ENCODE measurements at regions not wholly inside any gene's neighbourhood (a gene's known extent, or its start where the extent isn't known, plus 50 kb on each side); places are given as distances from the start of the nearest gene placed in this dataset.

- Mint-ChIP-seq H3K4me1 (ENCODE audit: low read depth, unreplicated experiment) (no peaks in the 10 kb centered on the region), H3K9me3 (ENCODE audit: unreplicated experiment) (peaks cover 15% of the 10 kb centered on the region), H3K27me3 (ENCODE audit: insufficient read depth, unreplicated experiment) (no peaks in the 10 kb centered on the region), H3K36me3 (ENCODE audit: insufficient read depth, unreplicated experiment) (no peaks in the 10 kb centered on the region), H3K4me3 (ENCODE audit: unreplicated experiment) (no peak overlapping the region), H3K27ac (ENCODE audit: unreplicated experiment) (no peak overlapping the region)
- ChIA-PET POLR2A (no interaction called here), CTCF (no interaction called here)
- Histone ChIP-seq H3K9me3 (no peaks in the 10 kb centered on the region), H3K4me3 (ENCODE audit: low read depth, low read length) (no peak overlapping the region), H3K27me3 (replicated peaks; ENCODE audit: control insufficient read depth, insufficient read depth, low read length) (no peaks in the 10 kb centered on the region), H3K36me3 (ENCODE audit: control insufficient read depth, insufficient read depth, low read length) (no peaks in the 10 kb centered on the region), H3K4me1 (no peaks in the 10 kb centered on the region)
- BruUV-seq (replicated peaks), result no TSS peak
- intact Hi-C loops (cut with micrococcal nuclease; ENCODE audit: unreplicated experiment), result no loop called here
- TF ChIP-seq, protein P1, sequence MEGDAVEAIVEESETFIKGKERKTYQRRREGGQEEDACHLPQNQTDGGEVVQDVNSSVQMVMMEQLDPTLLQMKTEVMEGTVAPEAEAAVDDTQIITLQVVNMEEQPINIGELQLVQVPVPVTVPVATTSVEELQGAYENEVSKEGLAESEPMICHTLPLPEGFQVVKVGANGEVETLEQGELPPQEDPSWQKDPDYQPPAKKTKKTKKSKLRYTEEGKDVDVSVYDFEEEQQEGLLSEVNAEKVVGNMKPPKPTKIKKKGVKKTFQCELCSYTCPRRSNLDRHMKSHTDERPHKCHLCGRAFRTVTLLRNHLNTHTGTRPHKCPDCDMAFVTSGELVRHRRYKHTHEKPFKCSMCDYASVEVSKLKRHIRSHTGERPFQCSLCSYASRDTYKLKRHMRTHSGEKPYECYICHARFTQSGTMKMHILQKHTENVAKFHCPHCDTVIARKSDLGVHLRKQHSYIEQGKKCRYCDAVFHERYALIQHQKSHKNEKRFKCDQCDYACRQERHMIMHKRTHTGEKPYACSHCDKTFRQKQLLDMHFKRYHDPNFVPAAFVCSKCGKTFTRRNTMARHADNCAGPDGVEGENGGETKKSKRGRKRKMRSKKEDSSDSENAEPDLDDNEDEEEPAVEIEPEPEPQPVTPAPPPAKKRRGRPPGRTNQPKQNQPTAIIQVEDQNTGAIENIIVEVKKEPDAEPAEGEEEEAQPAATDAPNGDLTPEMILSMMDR (IDR thresholded peaks at IDR 0.05; ENCODE audit: insufficient read depth in 1 of 2, low read depth in 1 of 2, low read length in 1 of 2, severe bottlenecking in 1 of 2, unreplicated experiment in 1 of 2), result no peak
- DNase-seq, result no peak
Measured at GRCh38 chr2:133712369-133712768, 144.1 kb upstream of the NCKAP5 start.

- TF ChIP-seq, protein P1 (IDR thresholded peaks at IDR 0.05; ENCODE audit: insufficient read depth in 1 of 2, low read depth in 1 of 2, low read length in 1 of 2, severe bottlenecking in 1 of 2, unreplicated experiment in 1 of 2), result no peak
- intact Hi-C loops (cut with micrococcal nuclease; ENCODE audit: unreplicated experiment), result no loop called here
- Histone ChIP-seq H3K4me3 (ENCODE audit: low read depth, low read length) (no peak overlapping the region), H3K9me3 (no peaks in the 10 kb centered on the region), H3K36me3 (ENCODE audit: control insufficient read depth, insufficient read depth, low read length) (no peaks in the 10 kb centered on the region), H3K27me3 (replicated peaks; ENCODE audit: control insufficient read depth, insufficient read depth, low read length) (no peaks in the 10 kb centered on the region), H3K4me1 (no peaks in the 10 kb centered on the region)
- no peaks in the 10 kb centered on the region for H3K36me3 Mint-ChIP-seq (ENCODE audit: insufficient read depth, unreplicated experiment)
- no TSS peak for BruUV-seq (replicated peaks)
- H3K9me3 Mint-ChIP-seq (ENCODE audit: unreplicated experiment), result peaks cover 15% of the 10 kb centered on the region
- POLR2A ChIA-PET, result no interaction called here
- no peak overlapping the region for H3K4me3 Mint-ChIP-seq (ENCODE audit: unreplicated experiment)
- H3K4me1 Mint-ChIP-seq (ENCODE audit: low read depth, unreplicated experiment), result no peaks in the 10 kb centered on the region
- DNase-seq, result no peak
- no peaks in the 10 kb centered on the region for H3K27me3 Mint-ChIP-seq (ENCODE audit: insufficient read depth, unreplicated experiment)
- no peak overlapping the region for H3K27ac Mint-ChIP-seq (ENCODE audit: unreplicated experiment)
- CTCF ChIA-PET, result no interaction called here
Measured at GRCh38 chr2:133713049-133713580, 144.9 kb upstream of the NCKAP5 start.

GRCh38 chr2:133716166-133716565, 147.9 kb upstream of the NCKAP5 start:
- H3K4me1 Mint-ChIP-seq (ENCODE audit: low read depth, unreplicated experiment), result no peaks in the 10 kb centered on the region
- POLR2A ChIA-PET, result no interaction called here
- TF ChIP-seq, protein P1 (IDR thresholded peaks at IDR 0.05; ENCODE audit: insufficient read depth in 1 of 2, low read depth in 1 of 2, low read length in 1 of 2, severe bottlenecking in 1 of 2, unreplicated experiment in 1 of 2), result no peak
- H3K27me3 Mint-ChIP-seq (ENCODE audit: insufficient read depth, unreplicated experiment), result no peaks in the 10 kb centered on the region
- Histone ChIP-seq H3K36me3 (ENCODE audit: control insufficient read depth, insufficient read depth, low read length) (no peaks in the 10 kb centered on the region), H3K4me1 (no peaks in the 10 kb centered on the region), H3K4me3 (ENCODE audit: low read depth, low read length) (no peak overlapping the region), H3K27me3 (replicated peaks; ENCODE audit: control insufficient read depth, insufficient read depth, low read length) (no peaks in the 10 kb centered on the region), H3K9me3 (no peaks in the 10 kb centered on the region)
- CTCF ChIA-PET, result no interaction called here
- BruUV-seq (replicated peaks), result no TSS peak
- intact Hi-C loops (cut with micrococcal nuclease; ENCODE audit: unreplicated experiment), result no loop called here
- H3K36me3 Mint-ChIP-seq (ENCODE audit: insufficient read depth, unreplicated experiment), result no peaks in the 10 kb centered on the region
- no peak overlapping the region for H3K4me3 Mint-ChIP-seq (ENCODE audit: unreplicated experiment)
- DNase-seq, result no peak
- no peak overlapping the region for H3K27ac Mint-ChIP-seq (ENCODE audit: unreplicated experiment)
- no peaks in the 10 kb centered on the region for H3K9me3 Mint-ChIP-seq (ENCODE audit: unreplicated experiment)
